HG03432 (cell line): ENCODE measurements at regions not wholly inside any gene's neighbourhood (a gene's known extent, or its start where the extent isn't known, plus 50 kb on each side); places are given as distances from the start of the nearest gene placed in this dataset.
"Not testable (repeated sequence)": the region's sequence is repeated elsewhere in the genome, so short reads cannot be mapped to it uniquely, and the experiment has no call there.

ENCODE experiments used
- ATAC-seq: cut with Tn5 transposase; IDR thresholded peaks from one replicate; pipeline ENCODE4 v1.9.1; 2021; ENCODE audit warnings: mild to moderate bottlenecking, moderate library complexity; ENCODE audit not compliant: unreplicated experiment

DNA sequence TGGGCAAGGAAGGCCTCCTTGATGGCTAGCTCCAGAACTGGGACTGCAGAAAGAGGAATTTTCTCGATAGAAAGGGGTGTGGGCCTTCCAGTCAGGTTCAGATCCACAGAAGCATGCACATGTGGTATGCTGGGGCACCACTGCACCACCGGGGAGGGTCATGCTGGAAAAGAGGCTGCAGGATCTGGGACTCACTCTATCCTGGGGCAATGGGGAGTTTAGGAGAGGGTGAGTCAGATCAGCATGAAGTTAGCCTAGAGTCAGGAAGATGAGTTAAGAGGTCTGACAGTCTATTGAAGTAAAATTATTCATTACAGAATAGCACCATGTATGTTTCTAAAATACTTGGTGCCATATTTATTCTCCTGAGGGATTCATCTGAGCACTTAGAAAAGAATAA lies 130.2 kb upstream of the TOPAZ1 start:
- ATAC-seq = no peak

- ATAC-seq = peak; percentile 50
These were observed 127.5 kb upstream of the TOPAZ1 start for GRCh38 chr3:44114142-44114541.

DNA sequence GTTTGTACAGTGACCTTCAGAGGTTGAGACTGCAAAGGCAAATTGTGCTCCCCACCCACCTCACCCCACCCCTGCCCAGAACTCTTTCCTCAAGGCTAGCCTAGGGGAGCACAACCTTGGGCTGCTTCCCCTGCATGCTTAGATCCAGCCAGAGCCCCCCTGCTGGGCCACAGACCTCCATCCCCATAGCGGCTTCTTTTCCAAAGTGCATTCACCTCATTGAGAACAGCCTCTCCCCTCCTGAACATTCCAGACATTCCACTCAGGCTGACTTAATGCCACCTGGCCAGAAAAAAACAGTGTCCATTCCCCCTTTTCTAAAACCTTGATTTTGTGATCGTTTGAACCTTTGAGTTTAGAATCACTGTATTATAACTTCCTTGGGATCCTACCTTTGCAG lies 124.4 kb upstream of the TOPAZ1 start:
- no peak for ATAC-seq

- ATAC-seq = no peak
These were observed 124.0 kb upstream of the TOPAZ1 start for GRCh38 chr3:44117736-44118135.

DNA sequence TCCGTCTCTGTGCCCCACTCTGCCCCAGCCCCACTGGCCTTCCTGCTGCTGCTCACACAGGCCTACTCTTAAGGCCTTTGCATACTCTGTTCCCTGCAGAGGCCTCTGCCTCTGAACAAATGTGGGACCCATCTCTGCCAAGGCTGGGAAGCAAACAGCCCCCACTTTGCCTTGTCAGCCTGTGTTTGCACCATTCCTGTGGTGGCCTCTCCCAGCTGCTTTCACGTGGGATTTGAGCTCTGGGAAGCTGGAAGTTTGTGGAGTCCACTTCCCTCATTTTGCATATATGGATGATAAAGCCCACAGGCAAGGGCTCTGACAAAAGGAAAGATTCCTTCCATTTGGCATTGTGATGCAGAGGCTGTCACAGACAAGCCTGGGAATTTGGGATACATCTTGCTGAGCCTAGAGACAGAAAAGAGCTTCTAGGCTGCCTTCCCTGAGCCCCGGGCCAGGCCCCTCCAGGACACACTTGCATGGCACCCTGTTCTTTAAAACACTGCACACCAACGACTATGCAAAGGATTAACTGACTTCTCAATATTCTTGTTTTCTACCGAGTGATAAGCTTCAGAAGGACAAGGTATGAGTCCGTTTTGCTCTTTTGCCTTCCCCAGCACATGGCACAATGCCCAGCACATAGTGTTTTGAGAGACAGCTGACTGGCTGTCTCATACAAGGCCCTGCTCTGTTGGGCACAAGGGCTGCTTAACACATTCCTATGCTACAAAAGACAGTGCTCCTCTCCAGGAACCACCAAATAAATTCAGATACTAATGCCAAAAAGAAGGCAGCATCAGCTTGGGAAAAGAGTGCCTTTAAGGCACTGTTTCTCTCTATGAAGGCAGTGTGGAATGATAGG lies 120.7 kb upstream of the TOPAZ1 start:
- ATAC-seq = no peak

- no peak for ATAC-seq
These were observed 116.4 kb upstream of the TOPAZ1 start for GRCh38 chr3:44125246-44125645.

- no peak for ATAC-seq
These were observed 115.8 kb upstream of the TOPAZ1 start for GRCh38 chr3:44125882-44126281.

- ATAC-seq = no peak
These were observed 113.5 kb upstream of the TOPAZ1 start for GRCh38 chr3:44128057-44128775.

DNA sequence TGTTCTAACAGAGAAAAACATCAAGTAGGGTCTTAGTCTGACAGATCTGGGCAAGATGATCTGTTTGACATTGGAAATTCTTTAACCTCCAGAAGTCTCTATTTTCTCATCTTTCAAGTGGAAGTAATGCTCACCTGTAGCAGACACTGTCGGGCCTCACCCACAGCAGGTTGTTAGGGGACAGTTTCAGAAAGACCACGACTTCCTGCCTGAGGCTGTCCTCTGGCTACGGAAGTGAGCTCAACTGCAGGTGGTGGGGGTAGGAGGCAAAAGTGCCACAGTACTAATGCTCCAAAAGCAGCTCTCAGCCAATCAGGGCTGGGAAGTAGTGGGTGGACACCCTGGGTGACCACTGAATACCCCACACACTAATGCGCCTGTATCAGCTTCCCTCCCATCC lies 111.4 kb upstream of the TOPAZ1 start:
- ATAC-seq = no peak

DNA sequence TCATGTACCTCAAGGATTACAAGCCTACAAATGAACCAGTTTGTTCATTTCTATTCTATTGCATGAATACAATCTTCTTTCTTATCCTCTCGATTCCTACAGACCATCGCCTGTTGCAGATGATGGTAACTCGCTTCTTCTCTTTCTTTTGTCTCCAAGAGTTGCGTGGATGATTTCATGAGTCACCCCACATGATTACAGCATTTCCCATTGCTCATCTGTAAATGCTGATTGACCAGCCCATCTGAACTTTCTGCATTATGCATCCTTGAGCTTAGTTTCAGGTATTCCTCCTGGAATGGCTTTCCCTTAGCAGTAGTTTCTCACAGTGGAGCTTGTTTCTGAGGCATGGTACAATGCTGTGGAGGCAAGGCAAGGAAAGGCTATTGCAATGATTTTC lies 109.6 kb upstream of the TOPAZ1 start:
- no peak for ATAC-seq

- ATAC-seq = no peak
These were observed 109.1 kb upstream of the TOPAZ1 start for GRCh38 chr3:44132593-44132992.

- ATAC-seq = no peak
These were observed 105.3 kb upstream of the TOPAZ1 start for GRCh38 chr3:44136421-44136820.

DNA sequence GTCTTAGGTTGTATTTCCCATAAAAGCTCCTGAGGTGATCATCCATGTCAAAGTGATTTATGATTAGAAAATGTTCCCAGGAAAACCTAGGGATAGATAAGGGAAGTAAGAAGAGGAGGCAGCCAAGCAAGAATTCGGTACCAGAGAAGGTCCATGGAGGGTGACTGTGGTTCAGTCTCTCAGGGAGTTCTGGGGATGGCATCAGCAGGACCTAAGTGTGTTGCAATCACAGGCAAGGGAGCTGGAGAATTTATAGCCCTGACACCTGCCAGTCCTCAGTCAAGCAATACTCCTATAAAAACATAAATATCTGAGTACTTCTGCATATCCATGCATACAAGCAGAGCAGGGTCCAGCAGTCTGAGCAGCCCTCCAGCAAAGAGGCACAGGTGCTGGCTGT lies 95.6 kb upstream of the TOPAZ1 start:
- ATAC-seq = no peak

GRCh38 chr3:44159696-44160300 lies 81.9 kb upstream of the TOPAZ1 start:
- ATAC-seq = no peak

DNA sequence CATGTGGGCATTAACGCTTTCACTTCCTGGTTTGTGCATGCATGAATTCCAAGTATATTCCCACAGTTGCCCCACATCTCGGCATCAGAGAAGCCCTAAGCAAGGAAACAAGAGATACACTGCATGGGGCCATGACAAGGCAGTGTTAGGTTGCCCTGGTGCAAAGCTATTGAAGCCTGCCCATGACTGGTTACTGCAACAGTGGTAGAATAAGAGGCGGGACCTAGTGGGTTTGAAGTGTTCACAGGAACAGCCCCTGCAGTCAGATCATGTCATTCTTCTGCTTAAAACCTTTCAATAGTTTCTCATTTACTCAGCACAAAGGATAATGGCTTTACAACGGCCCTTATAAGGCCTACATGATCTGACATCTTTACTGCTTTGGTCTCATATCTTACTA lies 80.9 kb upstream of the TOPAZ1 start:
- no peak for ATAC-seq

- ATAC-seq = no peak
These were observed 69.8 kb upstream of the TOPAZ1 start for GRCh38 chr3:44171891-44172290.

DNA sequence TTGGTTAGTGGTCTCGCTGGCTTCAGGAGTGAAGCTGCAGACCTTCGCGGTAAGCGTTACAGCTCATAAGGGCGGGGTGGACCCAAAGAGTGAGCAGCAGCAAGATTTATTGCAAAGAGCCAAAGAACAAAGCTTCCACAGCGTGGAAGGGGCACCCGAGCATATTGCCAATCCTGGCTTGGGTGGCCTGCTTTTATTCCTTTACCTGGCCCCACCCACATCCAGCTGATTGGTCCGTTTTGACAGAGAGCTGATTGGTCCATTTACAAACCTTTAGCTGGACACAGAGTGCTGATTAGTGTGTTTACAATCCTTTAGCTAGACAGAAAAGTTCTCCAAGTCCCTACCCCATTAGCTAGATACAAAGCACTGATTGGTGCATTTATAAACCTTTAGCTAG lies 69.0 kb upstream of the TOPAZ1 start:
- ATAC-seq = not testable (repeated sequence)

DNA sequence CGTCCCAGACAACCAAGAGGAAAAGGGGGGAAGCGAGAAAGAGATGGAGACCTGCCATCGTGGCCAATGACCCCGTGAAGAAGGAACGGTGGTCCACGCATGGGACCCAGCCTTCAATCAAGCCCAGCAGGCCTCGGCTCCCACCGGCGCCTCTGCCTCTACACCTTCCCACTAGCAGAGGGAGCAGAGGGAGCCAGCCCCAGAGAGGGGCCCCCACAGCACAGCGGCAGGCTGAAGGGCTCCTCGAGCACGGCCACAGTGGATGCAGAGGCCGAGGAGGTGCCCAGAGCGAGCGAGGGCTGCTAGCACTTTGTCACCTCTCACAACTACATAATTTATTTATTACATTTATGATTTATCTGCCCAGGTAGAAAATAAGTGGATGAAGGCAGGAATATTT lies 68.4 kb upstream of the TOPAZ1 start:
- ATAC-seq = no peak

DNA sequence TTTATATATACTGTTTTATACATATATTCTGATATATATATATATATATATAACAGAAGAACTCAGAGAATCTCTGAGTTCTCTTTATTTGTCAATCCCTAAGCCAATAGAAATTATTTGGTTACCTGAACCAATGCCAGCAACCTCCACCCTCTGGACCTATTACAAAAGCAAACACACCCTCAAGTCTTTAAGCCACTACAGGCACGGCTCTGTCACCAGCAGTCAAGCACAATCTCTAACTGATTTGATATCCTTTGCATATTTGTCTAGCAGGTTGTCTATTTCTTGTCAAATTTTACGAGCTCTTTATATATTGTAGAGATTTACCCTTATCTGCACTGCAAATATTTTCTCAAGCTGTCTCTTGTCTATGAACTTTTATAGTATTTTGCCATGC lies 66.6 kb upstream of the TOPAZ1 start:
- no peak for ATAC-seq

GRCh38 chr3:44179246-44179645 lies 62.4 kb upstream of the TOPAZ1 start:
- no peak for ATAC-seq

DNA sequence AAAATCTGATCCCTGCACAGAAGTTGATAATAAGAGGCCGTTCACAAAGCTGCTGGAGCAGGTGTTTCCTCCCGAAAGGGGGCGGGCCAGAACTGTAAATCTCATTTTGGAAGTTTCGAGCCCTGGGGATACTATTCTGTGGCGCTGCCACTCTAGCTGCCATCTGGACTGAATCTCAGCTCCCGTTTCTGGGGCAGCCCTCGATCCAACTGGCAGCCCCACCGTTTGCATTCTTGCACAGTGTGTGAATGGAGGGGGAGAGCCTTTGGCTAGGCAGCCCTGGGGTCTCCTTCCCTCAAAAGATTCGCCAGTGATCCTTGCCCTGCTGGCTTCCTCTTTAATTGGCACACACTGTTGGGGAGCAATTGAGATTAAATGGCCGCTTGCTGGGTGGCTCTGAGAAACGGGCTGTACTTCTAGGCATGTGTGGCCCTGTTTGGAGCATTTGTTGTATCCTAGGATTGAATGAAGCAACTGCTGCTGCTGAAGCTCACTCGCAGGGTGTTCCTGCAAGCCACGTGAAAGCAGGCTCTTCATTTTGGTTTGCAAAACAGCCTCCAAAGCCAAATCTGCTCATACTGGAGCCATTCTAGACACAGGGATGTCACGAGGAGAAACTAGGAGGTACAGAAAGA lies 57.2 kb upstream of the TOPAZ1 start:
- no peak for ATAC-seq
